ENCODE measurements at regions not wholly inside any gene's neighbourhood (a gene's known extent, or its start where the extent isn't known, plus 50 kb on each side); places are given as distances from the start of the nearest gene placed in this dataset.

- H3K4me1 Mint-ChIP-seq (ENCODE audit: low read depth) = no peaks in the 10 kb centered on the region
Observed at GRCh38 chr10:24127516-24127915, 81.4 kb upstream of the KIAA1217 start.

GRCh38 chr10:24128066-24128730, 80.7 kb upstream of the KIAA1217 start:
- ATAC-seq (ENCODE audit: poor library complexity) (no peak), DNase-seq (no peak)
- H3K27ac ChIP-seq (ENCODE audit: low read depth in 1 of 2, low read length in 2 of 2) = no peak overlapping the region
- H3K9me3 ChIP-seq (ENCODE audit: control insufficient read depth in 1 of 2, insufficient read depth in 1 of 2, low read length in 2 of 2) = no peaks in the 10 kb centered on the region
- no peak overlapping the region for H3K4me3 ChIP-seq (ENCODE audit: low read length)
- H3K4me1 Mint-ChIP-seq (ENCODE audit: low read depth) = no peaks in the 10 kb centered on the region
- H3K27me3 ChIP-seq (ENCODE audit: control insufficient read depth in 1 of 2, insufficient read depth in 2 of 2, low read length in 2 of 2) = no peaks in the 10 kb centered on the region
- no peaks in the 10 kb centered on the region for H3K9me3 Mint-ChIP-seq
- no peak overlapping the region for H3K4me3 Mint-ChIP-seq
- no peak overlapping the region for H3K27ac Mint-ChIP-seq
- ChIA-PET POLR2A (no interaction called here), CTCF (no interaction called here)
- H3K4me1 ChIP-seq (ENCODE audit: insufficient read depth, low read length) = no peaks in the 10 kb centered on the region
- H3K36me3 Mint-ChIP-seq (ENCODE audit: low read depth) = no peaks in the 10 kb centered on the region
- no peak for TF ChIP-seq CTCF (IDR thresholded peaks at IDR 0.05)
- intact Hi-C loops (cut with DNase I, micrococcal nuclease) = no loop called here
- no peaks in the 10 kb centered on the region for H3K36me3 ChIP-seq (ENCODE audit: insufficient read depth, low read length)
- H3K27me3 Mint-ChIP-seq = no peaks in the 10 kb centered on the region

More at GRCh38 chr10:24127516-24127915, 81.4 kb upstream of the KIAA1217 start:
- Histone ChIP-seq H3K4me3 (ENCODE audit: low read length) (no peak overlapping the region), H3K27ac (ENCODE audit: low read depth in 1 of 2, low read length in 2 of 2) (no peak overlapping the region), H3K4me1 (ENCODE audit: insufficient read depth, low read length) (no peaks in the 10 kb centered on the region), H3K27me3 (ENCODE audit: control insufficient read depth in 1 of 2, insufficient read depth in 2 of 2, low read length in 2 of 2) (no peaks in the 10 kb centered on the region), H3K9me3 (ENCODE audit: control insufficient read depth in 1 of 2, insufficient read depth in 1 of 2, low read length in 2 of 2) (no peaks in the 10 kb centered on the region), H3K36me3 (ENCODE audit: insufficient read depth, low read length) (no peaks in the 10 kb centered on the region)
- ChIA-PET POLR2A (no interaction called here), CTCF (no interaction called here)
- Mint-ChIP-seq H3K27me3 (no peaks in the 10 kb centered on the region), H3K9me3 (no peaks in the 10 kb centered on the region), H3K27ac (no peak overlapping the region), H3K36me3 (ENCODE audit: low read depth) (no peaks in the 10 kb centered on the region), H3K4me3 (no peak overlapping the region)
- no peak for TF ChIP-seq CTCF (IDR thresholded peaks at IDR 0.05)
- DNase-seq = no peak
- intact Hi-C loops (cut with DNase I, micrococcal nuclease) = no loop called here
- no peak for ATAC-seq (ENCODE audit: poor library complexity)

GRCh38 chr10:24132741-24133140, 76.2 kb upstream of the KIAA1217 start:
- ChIA-PET CTCF (no interaction called here), POLR2A (no interaction called here)
- no peaks in the 10 kb centered on the region for H3K36me3 Mint-ChIP-seq (ENCODE audit: low read depth)
- no peaks in the 10 kb centered on the region for H3K9me3 ChIP-seq (ENCODE audit: control insufficient read depth in 1 of 2, insufficient read depth in 1 of 2, low read length in 2 of 2)
- H3K4me1 ChIP-seq (ENCODE audit: insufficient read depth, low read length) = no peaks in the 10 kb centered on the region
- H3K27ac Mint-ChIP-seq = no peak overlapping the region
- H3K36me3 ChIP-seq (ENCODE audit: insufficient read depth, low read length) = no peaks in the 10 kb centered on the region
- no peak overlapping the region for H3K4me3 Mint-ChIP-seq
- DNase-seq (no peak), ATAC-seq (ENCODE audit: poor library complexity) (no peak)
- no peaks in the 10 kb centered on the region for H3K9me3 Mint-ChIP-seq
- H3K27me3 Mint-ChIP-seq = no peaks in the 10 kb centered on the region
- intact Hi-C loops (cut with DNase I, micrococcal nuclease) = no loop called here
- H3K27me3 ChIP-seq (ENCODE audit: control insufficient read depth in 1 of 2, insufficient read depth in 2 of 2, low read length in 2 of 2) = no peaks in the 10 kb centered on the region
- H3K4me3 ChIP-seq (ENCODE audit: low read length) = no peak overlapping the region
- no peaks in the 10 kb centered on the region for H3K4me1 Mint-ChIP-seq (ENCODE audit: low read depth)
- no peak overlapping the region for H3K27ac ChIP-seq (ENCODE audit: low read depth in 1 of 2, low read length in 2 of 2)
- TF ChIP-seq CTCF (IDR thresholded peaks at IDR 0.05) = no peak

Measured in CD4-positive, alpha-beta T cell (primary cell).